BJ (cell line): ENCODE measurements at regions not wholly inside any gene's neighbourhood (a gene's known extent, or its start where the extent isn't known, plus 50 kb on each side); places are given as distances from the start of the nearest gene placed in this dataset.
"Not testable (repeated sequence)": the region's sequence is repeated elsewhere in the genome, so short reads cannot be mapped to it uniquely, and the experiment has no call there.

Experiments used
- CTCF ChIA-PET: fragments of 350-600 bp; formaldehyde crosslinking; extraction: SDS; loops from one replicate; lab custom pipeline; 2021; ENCODE audit warnings: antibody characterized with exemption, inconsistent platforms; lab: Yijun Ruan, JAX
- POLR2A ChIA-PET: fragments of 300-600 bp; sonication (Branson Sonifier 250); formaldehyde crosslinking; extraction: SDS; loops from one replicate; lab custom pipeline; 2021; ENCODE audit warnings: antibody characterized with exemption; lab: Charles Lee
- DNase-seq: peaks from one replicate; pipeline ENCODE4 v3.0.0-alpha.2; 2011; ENCODE audit warnings: low read depth
- H3K27me3 ChIP-seq: 2 replicates; pipeline ENCODE4 v1.6.0; 2011; ENCODE audit warnings: low read length; ENCODE audit not compliant: control insufficient read depth, insufficient read depth
- H3K36me3 ChIP-seq: 2 replicates; pipeline ENCODE4 v1.5.1; 2011; ENCODE audit warnings: low read length; ENCODE audit not compliant: control insufficient read depth, insufficient read depth
- H3K4me3 ChIP-seq: 2 replicates; pipeline ENCODE4 v1.5.1; 2011; ENCODE audit warnings: low read depth, mild to moderate bottlenecking, control low read depth, low read length
- TF ChIP-seq, protein P1 (sequence below): IDR thresholded peaks from 2 replicates; pipeline ENCODE4 v1.5.1; 2011; ENCODE audit warnings: low read depth, mild to moderate bottlenecking, control low read depth, inconsistent platforms, low read length, moderate library complexity; ENCODE audit not compliant: insufficient read depth

DNA sequence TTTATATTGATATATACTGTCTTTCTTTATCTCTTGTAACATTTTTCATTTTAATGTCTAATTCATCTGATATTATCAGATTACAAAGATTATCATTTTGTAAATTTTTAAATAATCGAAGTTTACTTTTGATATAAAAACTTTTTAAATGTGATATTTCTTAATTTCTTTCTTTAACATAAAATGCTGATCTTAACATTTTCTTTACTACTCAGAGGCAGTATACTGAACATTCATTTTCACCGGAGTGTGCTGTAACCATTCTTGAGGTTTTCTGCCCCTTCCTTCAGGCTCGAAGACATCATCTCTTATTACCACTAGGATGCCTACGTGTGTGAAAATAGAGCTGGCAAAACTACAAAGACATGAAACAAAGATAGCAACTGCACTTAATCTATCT is 186.9 kb downstream of the DIO2 start:
- no peak for DNase-seq
- TF ChIP-seq, protein P1, sequence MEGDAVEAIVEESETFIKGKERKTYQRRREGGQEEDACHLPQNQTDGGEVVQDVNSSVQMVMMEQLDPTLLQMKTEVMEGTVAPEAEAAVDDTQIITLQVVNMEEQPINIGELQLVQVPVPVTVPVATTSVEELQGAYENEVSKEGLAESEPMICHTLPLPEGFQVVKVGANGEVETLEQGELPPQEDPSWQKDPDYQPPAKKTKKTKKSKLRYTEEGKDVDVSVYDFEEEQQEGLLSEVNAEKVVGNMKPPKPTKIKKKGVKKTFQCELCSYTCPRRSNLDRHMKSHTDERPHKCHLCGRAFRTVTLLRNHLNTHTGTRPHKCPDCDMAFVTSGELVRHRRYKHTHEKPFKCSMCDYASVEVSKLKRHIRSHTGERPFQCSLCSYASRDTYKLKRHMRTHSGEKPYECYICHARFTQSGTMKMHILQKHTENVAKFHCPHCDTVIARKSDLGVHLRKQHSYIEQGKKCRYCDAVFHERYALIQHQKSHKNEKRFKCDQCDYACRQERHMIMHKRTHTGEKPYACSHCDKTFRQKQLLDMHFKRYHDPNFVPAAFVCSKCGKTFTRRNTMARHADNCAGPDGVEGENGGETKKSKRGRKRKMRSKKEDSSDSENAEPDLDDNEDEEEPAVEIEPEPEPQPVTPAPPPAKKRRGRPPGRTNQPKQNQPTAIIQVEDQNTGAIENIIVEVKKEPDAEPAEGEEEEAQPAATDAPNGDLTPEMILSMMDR = no peak
- ChIA-PET CTCF (no interaction called here), POLR2A (no interaction called here)
- H3K27me3 ChIP-seq = no peaks in the 10 kb centered on the region
- no peak overlapping the region for H3K4me3 ChIP-seq
- H3K36me3 ChIP-seq = no peaks in the 10 kb centered on the region

DNA sequence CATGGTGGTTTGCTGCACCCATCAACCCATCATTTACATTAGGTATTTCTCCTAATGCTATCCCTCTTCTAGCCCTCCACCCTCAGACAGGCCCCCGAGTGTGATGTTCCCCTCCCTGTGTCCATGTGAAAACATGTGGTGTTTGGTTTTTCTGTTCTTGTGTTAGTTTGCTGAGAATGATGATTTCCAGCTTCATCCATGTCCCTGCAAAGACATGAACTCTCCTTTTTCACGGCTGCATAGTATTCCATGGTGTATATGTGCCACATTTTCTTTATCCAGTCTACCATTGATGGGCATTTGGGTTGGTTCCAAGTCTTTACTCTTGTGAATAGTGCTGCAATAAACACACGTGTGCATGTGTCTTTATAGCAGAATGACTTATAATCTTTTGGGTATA is 192.8 kb downstream of the DIO2 start:
- CTCF ChIA-PET, DNase-seq: not testable (repeated sequence)

DNA sequence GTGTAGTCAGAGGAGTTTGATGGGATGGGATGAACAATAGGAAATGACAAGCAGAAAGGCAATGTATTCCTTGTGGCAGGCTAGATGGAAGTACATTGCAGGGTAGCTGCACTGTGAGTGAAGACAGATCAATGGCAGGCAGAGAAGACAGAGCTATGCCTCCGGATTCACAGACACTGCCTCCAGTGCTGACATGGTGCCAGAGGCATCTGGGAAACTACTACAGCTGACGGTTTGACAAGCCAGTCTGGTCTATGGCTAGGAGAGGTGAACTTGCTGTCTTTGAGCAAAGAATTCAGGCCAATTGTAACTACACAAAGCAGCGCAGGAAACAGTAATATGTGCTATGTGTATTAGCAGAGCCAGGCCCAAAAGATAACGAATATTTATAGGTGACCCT is 193.5 kb downstream of the DIO2 start:
- CTCF ChIA-PET = no interaction called here
- TF ChIP-seq, protein P1 = no peak
- no peak for DNase-seq
- POLR2A ChIA-PET = no interaction called here
- Histone ChIP-seq H3K4me3 (no peak overlapping the region), H3K27me3 (no peaks in the 10 kb centered on the region), H3K36me3 (no peaks in the 10 kb centered on the region)

More for the DNA sequence above, 192.8 kb downstream of the DIO2 start:
- H3K4me3 ChIP-seq, POLR2A ChIA-PET, H3K36me3 ChIP-seq, H3K27me3 ChIP-seq: not testable (repeated sequence)

DNA sequence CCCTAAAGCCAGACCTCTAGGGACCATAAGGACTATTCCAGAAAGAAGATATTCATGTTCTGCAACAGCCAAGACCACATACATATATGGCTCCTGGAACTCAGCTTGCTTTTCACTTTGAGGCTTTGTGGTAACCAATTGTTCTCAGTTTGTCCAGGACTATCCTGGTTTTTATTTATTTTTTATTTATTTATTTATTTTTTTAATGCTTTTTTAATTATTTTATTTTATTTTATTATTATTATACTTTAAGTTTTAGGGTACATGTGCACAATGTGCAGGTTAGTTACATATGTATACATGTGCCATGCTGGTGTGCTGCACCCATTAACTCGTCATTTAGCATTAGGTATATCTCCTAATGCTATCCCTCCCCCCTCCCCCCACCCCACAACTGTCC is 201.1 kb downstream of the DIO2 start:
- POLR2A ChIA-PET, DNase-seq, H3K27me3 ChIP-seq, CTCF ChIA-PET, H3K36me3 ChIP-seq, H3K4me3 ChIP-seq: not testable (repeated sequence)

DNA sequence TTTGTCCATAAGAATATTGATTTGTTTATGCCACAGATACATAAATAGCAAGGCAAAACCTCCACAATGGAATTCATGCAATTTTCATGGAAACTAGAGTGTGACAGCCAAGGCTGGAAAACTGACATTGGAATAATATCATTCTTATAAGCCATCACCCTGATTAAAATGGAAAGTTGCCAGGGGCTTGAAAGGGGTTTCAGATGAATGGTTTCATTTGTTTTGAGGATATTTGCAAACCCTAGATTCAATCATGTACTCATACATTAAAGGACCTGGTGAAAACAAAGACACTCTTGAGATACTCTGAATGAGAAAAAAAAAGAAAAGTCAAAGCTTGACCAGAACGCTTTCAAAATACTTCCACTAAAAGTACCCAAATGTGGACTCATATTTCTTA is 205.7 kb downstream of the DIO2 start:
- TF ChIP-seq, protein P1 = no peak
- ChIA-PET POLR2A (no interaction called here), CTCF (no interaction called here)
- H3K4me3 ChIP-seq = no peak overlapping the region
- DNase-seq = no peak
- H3K27me3 ChIP-seq = no peaks in the 10 kb centered on the region
- H3K36me3 ChIP-seq = no peaks in the 10 kb centered on the region

DNA sequence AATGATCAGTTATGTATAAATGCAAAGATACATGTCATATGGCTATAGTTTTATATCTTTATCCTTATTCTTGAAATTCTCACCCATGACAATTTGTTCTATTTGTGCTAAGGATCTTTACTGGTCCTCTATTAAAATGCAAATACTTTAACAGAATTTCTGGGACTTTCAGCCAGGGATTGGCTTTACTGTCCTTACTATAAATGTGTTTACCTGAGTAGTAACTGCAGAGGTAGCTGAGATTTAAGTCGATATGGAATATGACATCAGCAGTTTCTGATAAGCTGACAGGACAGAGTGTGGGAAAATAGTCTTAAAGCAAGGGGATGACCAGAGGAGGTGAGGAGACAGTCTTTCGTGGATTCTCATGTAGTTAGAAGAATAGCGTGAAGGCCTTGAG is 206.4 kb downstream of the DIO2 start:
- Histone ChIP-seq H3K27me3 (no peaks in the 10 kb centered on the region), H3K36me3 (no peaks in the 10 kb centered on the region), H3K4me3 (no peak overlapping the region)
- no peak for DNase-seq
- TF ChIP-seq, protein P1 = no peak
- CTCF ChIA-PET = no interaction called here
- POLR2A ChIA-PET = no interaction called here
